SKM-1 treated with dmso at 0.1 percent for 144 hours (cell line): ENCODE measurements at regions not wholly inside any gene's neighbourhood (a gene's known extent, or its start where the extent isn't known, plus 50 kb on each side); places are given as distances from the start of the nearest gene placed in this dataset.

Source experiments
- DNase-seq: peaks from one replicate; lab custom pipeline; 2025; ENCODE audit not compliant: unreplicated experiment; lab: John Stamatoyannopoulos, UW

DNA sequence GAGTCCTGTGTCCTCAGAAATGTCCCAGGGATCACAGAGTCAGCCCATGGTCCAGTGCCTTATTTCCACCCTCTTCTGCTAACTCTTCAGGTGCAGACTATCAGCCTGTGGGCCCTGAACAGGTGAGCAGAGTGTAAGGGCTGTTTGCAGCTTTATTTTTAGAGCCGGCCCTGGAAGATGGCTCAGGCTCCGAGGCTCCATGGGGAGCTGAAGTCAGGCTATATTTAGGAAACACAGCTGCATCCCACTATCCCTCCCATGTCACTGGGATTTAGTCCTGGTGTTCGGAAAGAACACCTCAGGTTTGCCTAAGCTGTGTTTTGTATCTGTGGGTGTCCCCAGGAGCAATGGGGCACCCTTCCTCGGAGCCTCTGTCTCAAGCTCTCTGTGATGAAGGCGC is 126.9 kb downstream of the RPS24 start:
- DNase-seq = no peak

DNA sequence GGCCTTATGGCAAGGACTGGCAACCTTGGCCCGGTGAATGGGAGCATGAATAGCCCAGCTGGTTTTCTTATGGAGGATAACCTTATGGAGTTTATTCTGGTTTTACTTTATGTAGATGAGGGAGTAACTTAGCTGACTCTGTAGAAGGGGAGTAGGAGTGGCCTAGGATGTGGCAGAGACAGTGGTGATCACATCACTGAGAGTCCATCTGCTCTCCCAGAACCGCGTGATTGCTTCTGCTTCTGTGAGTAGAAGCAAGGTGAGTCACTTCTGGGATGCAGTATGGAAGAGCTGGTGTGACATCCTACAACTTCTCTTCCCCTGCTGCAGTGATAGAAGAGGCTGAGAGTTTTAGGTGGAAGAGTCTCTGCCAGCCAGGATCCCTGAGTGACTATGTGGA is 129.2 kb downstream of the RPS24 start:
- DNase-seq = no peak

DNA sequence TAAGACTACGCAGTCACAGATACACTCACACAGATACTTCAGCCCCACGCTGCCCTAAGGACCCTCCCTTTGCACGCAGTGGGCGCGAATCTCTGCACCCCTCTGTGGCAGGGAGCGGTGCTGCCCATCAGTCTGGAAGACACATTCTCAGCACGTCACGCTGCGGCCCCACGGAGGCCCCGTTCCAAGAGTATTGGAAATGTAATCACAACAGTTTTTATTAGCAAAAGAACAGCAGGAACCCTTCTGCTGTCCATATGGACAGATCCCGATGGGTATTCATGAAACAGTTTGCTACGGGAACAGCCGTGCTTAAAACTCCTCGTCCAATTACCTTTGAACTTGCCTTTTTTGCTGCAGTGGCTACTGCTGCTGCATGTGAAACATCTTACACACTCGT is 131.0 kb downstream of the RPS24 start:
- no peak for DNase-seq

DNA sequence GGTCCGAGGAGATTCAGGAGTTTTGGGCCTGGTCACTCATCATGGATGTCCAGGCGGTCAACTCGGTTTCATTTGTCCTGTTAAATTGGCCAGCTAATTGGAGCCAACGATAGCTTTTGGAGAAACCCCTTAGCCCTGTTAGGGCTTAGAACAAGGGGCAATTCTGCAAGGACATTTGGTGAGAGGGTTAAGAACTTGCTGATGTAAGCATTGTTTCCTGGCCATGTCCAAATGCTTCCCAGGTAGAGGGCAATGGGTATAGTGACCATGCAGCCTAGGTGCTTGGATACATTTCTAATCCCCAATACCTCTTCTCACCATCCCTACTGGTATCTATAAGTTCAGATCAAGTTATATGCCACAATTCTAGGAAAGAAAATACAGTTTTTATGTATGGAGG is 131.5 kb downstream of the RPS24 start:
- DNase-seq = no peak

DNA sequence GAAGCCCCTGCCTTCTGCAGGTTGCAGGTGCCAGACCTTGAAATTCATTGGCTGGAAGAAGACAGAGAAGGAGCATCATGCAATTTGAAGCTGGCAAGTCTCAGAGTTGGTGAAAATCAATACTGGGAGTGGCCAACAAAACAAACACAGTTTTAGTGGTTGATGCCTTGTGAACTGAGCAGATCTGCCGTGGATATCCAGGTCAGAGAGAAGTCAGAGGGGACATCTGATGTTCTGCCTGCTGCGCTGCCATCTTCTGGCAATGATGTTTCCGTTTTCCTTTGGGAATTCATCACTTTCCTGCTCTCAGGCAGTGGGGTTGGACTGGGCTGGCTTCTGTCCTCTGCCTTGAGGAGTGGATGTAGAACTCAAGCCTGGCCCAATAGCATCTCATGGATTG is 132.0 kb downstream of the RPS24 start:
- DNase-seq = no peak

DNA sequence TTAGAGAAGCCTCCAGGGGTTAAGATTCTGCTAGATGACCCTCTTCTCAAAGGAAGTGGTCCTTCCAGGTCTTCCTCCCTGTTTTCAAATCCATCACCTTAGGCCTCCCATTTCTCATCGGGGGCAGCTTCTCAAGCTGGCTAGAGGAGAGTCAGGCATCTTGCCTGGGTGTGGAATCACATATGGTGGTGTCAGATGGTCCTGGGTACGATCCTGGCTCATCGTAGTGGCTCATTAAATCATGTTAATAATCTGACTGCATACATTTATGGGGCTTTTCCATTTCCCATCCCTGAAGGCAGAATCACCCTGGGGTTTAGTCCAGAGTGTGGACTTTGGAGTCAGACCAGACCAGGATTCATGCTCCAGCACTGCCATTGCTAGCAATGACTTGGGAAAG is 132.6 kb downstream of the RPS24 start:
- no peak for DNase-seq

DNA sequence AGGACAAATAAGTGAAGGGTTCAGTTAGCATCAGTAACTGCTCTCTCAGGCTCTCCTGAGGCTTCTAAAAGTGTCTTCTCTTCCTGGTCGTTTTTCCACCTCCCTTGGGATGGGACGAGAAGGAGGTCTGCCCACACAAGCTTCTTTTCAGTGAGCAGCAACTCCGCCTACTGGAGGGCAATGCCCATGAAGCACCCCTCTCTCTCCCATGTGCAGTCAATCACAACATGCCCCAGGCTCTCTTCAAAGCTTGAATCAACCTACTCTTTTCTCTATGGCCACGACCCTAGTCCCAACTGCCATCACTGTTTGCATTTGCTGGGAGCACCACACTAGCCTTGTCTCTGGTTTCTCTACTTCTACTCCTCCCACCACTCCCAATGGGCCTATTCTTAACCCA is 135.6 kb downstream of the RPS24 start:
- DNase-seq = no peak

DNA sequence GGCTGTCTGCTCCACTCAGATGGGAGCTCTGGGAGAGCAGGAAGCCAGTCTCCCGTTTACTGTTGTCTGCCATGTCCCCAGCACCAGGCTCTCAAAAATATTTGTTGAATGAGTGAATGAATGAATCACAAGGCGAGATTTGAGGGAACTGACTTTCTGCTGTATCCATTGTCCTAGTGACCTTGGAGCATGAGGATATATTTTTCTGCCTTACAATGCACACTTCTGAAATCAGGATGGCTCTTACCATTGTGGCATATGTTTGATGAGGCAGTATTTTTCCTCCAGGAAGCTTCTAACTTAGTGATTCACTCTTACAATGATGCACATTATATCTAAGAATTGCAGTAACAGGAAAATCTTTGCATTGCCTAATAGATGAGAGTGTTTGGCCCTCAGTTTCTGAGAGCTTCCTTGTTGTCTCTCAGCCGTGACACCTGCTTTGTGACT is 136.4 kb downstream of the RPS24 start:
- no peak for DNase-seq

DNA sequence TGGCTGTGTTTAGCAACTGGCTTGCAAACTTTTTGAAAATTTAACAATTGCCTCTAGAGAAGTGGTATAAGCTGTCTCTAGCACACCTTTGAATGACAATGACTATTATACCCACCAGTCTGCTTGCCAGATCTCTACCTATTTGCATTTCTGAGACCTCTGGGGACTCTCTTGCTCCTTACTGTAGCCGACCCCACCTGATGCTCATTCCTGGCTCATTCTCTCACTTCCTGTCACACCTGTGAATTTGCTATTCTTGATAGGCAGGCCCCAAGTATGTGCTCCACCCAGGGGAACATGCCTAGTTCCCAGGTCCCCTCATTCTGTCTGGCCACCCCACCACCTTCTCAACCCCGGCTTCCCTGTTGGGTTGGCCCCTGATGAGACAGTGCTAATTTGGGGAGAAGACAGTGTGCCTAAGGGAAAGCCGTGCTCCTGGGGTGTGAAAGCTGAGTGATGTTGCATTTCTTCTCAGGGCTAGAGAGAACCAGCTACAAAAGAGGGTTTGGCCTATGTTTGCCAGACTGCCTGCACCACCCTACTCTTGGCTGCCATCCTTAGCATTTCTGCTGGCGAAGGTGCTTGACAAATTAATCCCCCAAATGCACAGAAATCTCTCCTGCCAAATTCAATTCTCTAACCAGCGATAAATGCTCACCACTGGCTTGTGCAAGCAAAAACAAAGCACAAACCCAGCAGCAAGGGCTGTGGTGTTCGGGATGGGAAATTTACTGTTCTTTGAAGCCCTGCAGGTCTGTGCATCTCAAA is 138.2 kb downstream of the RPS24 start:
- DNase-seq = no peak

DNA sequence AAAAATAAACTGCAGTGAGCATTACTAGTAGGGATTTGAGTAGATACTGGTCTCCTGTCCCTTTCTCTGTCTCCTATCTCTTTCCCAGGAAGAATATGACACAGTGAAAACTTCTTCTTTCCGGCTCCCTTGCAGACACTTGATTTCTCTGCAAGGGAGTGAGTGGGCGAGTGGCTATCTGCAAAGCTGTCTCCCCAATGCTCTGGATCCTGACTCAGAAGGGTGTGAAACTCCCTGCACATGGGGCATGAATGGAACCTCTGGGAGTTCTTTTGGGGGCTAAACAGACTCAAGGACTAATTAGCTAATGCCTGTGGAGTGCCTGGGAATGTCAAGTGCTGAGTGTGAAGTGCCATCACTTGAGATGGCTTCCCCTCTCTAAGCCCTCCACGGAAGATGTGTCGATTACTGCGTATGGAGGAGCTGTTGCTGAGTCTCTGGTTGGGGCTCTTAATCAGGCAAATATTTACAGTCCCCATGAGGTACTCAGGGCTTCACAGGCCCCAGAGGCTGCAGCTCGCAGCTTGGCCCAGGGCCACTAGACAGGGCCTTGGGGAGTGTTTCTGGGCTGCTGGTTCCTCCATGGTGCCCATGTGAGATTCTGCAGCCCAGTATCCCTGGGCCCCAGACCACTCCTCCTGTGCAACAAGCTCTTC is 139.8 kb downstream of the RPS24 start:
- DNase-seq = no peak

DNA sequence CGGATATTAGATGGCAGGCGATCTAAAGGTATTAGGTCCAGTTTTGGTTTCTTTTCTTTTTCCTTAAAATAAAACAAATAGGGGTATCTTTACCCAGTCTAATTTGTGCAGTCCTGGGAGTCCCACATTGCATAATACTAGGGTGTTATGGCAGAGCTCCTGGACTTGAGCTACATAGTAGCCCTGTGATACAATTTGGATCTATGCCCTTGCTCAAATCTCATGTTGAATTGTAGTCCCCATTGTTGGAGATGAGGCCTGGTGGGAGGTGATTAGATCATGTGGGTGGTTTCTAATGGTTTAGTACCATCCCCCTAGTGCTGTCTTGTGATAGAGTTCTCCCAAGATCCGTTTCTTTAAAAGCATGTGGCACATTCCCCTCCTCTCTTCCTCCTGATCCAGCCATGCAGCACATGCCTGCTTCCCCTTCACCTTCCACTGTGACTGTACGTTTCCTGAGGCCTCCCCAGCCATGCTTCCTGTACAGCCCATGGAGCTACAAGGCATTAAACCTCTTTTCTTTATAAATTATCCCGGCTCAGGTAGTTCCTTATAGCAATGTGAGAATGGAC is 141.9 kb downstream of the RPS24 start:
- no peak for DNase-seq

DNA sequence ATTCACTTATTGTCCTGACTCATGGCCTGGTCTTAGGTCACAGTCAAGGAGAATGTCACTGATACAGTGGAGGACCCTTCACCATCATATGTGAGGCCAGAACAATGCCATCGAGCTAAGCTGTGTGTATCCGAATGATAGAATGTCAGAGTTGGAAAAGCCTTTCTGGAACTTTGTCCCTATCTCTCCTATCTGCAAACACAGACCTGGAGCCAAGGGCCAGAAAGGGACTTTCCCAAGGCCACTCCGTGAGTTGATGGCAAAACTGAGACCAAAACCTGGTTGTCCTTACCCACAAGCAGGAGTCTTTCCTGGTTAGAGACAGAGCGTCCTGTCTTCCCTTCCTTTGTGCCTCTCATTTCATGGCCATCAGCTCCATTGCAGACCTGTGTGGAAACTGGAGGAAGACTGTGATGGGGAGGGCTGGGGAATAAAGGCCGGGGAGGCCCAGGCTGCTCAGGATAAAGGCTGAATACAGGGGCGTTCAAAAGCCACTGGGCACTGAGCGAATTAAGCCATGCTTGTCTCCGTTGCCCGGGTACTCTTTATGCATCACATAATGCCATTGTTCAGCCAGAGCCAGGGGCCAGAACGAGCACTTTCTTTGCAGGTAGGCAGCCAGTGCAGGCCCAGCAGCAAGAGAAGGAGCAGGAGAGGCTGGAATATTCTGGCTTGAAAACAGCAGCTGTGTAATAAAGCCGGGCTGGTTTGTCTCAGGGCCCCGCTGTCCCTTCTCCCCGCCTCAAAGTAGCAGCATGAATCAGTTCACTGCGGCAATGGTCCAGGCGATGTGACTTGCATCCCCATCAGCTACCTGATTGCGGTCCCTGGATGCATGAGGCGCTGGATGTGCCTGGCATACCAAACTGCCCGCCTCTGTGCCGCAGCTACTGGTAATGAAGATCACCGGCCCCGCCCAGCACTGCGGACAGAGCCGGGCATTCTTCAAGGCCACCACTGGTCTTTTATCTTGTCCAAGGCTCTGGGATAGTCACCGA is 143.0 kb downstream of the RPS24 start:
- DNase-seq = no peak

DNA sequence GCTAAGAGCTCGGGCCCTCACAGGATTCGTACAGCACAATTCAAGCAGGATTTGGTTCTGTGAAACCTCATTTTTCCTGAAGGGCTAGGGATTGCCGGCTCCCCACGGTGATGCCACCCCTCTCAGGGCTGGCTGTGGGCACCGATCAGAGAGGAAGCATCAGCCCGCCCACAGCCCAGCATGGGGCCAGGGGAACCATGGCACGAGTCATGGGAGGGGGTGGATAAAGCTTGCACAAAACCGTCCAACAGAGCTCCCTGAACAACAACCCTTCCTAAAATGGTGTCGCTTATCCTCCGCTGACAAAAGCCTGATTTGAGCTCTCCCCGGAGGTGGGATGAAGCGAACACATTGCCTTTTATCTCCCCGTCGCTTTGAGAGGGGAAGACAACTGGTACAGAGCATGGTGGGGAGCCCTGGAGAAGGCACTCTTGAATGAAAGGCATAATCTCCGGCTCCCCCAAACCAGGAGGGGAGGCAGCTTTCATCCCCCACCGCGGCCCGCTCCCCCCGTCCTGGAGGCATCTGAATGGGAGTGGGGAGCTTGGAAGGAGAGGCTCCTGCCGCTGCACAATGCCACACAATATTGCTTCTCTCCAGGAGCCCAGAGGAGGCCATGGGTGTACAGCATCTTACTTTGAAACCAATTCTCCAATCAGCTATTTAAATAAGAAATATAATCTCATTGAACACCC is 144.0 kb downstream of the RPS24 start:
- no peak for DNase-seq

DNA sequence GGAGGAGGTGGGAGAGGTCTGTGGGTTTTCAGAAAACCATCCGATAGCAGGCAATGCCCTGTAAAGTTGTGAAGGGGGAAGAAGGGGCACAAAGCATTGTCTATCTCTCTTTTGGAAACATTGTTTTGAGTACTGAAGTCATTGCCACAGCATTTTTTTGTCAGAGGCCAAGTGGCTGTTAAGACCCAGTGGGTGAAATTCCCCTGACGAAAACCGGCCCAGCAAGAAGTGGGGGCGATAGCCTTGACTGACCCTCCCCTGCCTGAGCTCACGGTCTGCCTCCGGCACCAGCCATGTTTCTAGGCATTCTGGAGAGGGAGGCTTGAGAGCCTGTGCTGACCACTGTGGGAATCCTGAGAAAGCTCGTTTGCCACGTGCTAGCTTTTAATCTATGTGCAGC is 144.7 kb downstream of the RPS24 start:
- DNase-seq = no peak

DNA sequence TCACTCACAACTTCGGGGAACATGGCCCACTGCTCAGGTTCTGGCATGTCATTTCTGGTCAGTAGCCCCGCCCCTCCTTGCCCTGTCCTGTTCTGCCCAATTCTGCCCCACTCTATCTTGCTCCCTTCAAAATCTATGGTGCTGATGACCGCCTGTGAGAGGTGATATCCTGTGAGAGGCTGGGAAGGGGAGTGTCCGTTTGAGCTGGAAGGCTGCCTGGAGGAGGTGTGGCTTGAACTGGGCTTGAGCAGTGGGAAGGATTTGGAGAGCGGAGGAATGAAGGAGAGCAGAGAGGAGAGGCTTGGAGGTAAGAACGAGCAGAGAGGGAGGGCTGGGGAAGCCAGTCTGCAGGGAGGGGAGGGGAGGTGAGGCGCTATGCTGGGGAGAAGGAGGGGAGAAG is 145.3 kb downstream of the RPS24 start:
- no peak for DNase-seq

DNA sequence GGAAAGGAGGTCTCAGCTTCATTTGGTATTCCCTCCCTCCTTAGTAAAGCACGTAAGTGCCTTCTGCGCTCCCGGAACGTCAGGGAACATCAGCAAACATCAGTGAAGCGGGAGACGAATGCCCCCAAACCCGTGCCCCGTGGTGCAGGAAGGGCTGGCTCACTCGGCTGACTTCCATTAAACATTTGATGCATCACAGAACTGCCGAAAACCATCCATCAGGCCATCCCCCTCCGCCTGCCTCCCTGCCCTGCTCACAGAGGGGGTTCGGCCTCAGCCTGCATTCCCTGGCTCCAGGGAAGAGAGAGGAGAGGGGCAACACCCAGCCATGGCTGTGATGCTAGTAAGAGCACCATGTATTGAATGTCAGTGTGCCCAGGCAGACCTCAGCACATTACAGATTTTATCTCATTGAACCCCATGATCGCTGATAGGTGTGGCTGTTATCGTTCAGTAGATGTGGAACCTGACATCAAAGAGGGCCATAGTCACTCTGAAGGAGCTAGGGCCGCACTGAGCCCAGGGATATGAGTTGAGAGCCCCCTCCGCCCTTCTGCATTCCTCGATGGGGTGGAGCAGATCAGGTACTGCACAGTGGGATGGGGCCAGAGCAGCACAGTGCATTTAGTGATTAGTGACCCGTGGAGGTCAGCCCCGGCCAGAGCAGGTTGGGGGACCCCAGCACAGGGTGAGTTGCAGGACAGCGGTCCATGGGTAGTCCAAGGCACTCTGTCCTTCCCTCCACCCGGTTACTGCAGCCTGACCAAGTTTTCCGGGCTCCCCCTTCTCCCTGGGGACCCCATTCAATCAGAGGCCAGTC is 146.4 kb downstream of the RPS24 start:
- no peak for DNase-seq

DNA sequence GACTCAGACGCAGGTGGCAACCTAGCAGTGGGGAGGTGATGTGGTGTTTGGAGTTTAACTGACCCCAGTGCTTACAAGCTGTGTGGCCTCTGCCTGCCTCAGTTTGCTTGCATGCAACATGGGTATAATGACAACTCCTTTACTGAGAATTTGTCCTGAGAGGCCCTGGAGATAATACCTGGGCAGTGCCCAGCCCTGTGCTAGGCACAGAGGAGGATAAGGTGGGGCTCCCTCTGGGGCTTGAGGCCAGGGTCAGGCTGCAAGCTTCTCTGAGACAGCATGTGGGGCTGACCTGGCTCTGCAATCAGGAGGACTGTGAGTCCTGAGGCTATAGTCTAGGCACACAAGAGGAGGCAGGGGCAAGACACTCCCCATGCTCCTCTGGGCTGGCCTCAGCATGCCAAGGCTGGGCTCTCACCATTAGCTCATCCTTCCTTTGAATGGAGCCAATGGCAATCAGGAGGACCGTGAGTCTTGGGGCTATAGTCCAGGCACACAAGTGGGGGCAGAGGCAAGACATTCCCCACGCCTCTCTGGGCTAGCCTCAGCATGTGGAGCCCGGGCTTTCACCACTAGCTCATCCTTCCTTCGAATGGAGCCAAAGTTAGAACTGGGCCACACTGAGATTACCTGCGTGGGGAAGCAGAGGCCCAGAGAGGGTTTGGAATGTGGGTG is 147.9 kb downstream of the RPS24 start:
- no peak for DNase-seq

DNA sequence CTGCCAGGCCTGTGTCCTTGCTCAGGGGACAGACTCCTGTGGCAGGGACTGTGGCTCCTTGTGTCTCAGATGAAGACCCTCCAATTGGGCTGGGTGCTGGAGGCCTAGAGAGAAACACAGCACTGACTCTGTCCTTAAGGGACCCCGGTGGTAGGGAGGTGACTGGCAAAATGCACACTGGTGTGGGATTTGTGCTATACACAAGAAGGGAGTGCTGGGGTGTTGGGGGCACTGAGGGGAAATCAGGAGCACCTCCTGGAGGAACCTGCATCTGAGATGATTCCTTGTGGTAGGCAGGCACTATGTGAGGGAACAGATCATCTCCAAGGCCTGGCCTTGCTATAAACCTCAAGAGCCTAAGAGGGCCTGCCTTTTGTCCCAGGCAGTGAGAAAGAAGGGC is 149.2 kb downstream of the RPS24 start:
- no peak for DNase-seq
